ENCODE measurements at regions not wholly inside any gene's neighbourhood (a gene's known extent, or its start where the extent isn't known, plus 50 kb on each side); places are given as distances from the start of the nearest gene placed in this dataset.

DNA sequence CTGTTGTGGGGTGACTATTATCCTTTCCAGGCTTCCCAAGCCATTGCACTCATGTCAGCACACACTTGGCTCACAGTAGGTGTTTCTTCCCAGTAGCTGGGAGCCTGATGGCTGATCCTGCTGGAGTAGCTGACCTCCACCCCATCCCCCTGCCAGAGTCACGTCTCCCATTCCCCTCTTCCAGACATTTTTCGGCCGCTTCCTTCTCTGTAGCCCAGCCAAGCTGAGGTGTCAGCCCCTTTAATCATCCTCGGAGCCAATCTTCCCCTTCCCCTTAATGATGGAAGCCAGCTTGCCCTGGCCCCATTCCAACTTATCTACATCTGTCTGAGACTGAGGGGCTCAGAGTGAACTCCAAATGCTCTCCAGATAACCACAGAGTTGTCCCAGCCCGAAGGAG is 550.7 kb downstream of the MN1 start:
- no peak for TF ChIP-seq CTCF (conservative IDR thresholded peaks at IDR 0.05)
- peaks cover 2% of the 10 kb centered on the region; the same call in 1 of the 2 replicates for H3K4me1 ChIP-seq (ENCODE audit: insufficient read depth, low read length)
- H3T11ph ChIP-seq (ENCODE audit: low read length), result no peak overlapping the region
- no peak overlapping the region for H3K56ac ChIP-seq (ENCODE audit: insufficient read length, low read depth, low read length)
- no peaks in the 10 kb centered on the region for H3K79me1 ChIP-seq (ENCODE audit: insufficient read depth, low read depth, low read length, poor library complexity, severe bottlenecking)
- H3K79me2 ChIP-seq (ENCODE audit: insufficient read depth, low read length), result no peaks in the 10 kb centered on the region
- no peaks in the 10 kb centered on the region for H3K27me3 ChIP-seq (ENCODE audit: insufficient read depth, low read length)
- no peak overlapping the region for H3K4me3 Mint-ChIP-seq
- H3K23ac ChIP-seq (ENCODE audit: insufficient read length, low read depth, low read length), result no peak overlapping the region
- H3K27me3 Mint-ChIP-seq (ENCODE audit: low read depth), result peaks cover 16% of the 10 kb centered on the region
- no peak overlapping the region for H4K91ac ChIP-seq (ENCODE audit: insufficient read length, low read depth, low read length)
- H2BK120ac ChIP-seq (ENCODE audit: low read depth, low read length, poor library complexity, severe bottlenecking), result no peak overlapping the region
- peaks cover 7 to 11% of the 10 kb centered on the region in 2 experiments for H3K9me3 Mint-ChIP-seq
- H3K4me1 Mint-ChIP-seq, result peaks cover 3 to 4% of the 10 kb centered on the region in 2 experiments; a peak in 3 of 4 replicates
- no peak overlapping the region for H2BK12ac ChIP-seq (ENCODE audit: insufficient read length, low read depth, low read length)
- no peak overlapping the region for H3K27ac Mint-ChIP-seq
- H3K4ac ChIP-seq (ENCODE audit: low read depth, low read length), result no peak overlapping the region
- H2BK15ac ChIP-seq (ENCODE audit: low read depth, low read length), result no peak overlapping the region
- H4K20me1 ChIP-seq (ENCODE audit: control insufficient read depth, insufficient read depth, insufficient read length), result no peaks in the 10 kb centered on the region
- H2BK20ac ChIP-seq (ENCODE audit: low read depth, low read length, poor library complexity, severe bottlenecking), result no peak overlapping the region
- WGBS (ENCODE audit: extremely low coverage, insufficient read length, low lambda C conversion rate), result no CpG with 5 or more reads among the region's 5 CpGs
- H2AK5ac ChIP-seq (ENCODE audit: insufficient read length, low read length), result no peak overlapping the region
- no peak overlapping the region for H3K14ac ChIP-seq (ENCODE audit: insufficient read depth, low read length)
- H3K27ac ChIP-seq (ENCODE audit: insufficient read length, low read depth, low read length), result no peak overlapping the region
- peaks cover 8% of the 10 kb centered on the region for H3K9me3 ChIP-seq (ENCODE audit: control insufficient read depth, low read depth, low read length)
- H2AFZ ChIP-seq (ENCODE audit: low read length), result no peak overlapping the region
- H4K8ac ChIP-seq (replicated peaks; ENCODE audit: insufficient read length, low read depth, low read length), result no peak overlapping the region
- no peak overlapping the region for H3K4me2 ChIP-seq (ENCODE audit: insufficient read depth, insufficient read length, low read length)
- DNase-seq, result no peak
- no peaks in the 10 kb centered on the region for H3K23me2 ChIP-seq (ENCODE audit: insufficient read length, low read depth, low read length, poor library complexity, severe bottlenecking)
- no peak overlapping the region for H2BK5ac ChIP-seq (ENCODE audit: insufficient read length, low read length)
- H3K36me3 Mint-ChIP-seq (ENCODE audit: insufficient read depth in 1 of 3, low read depth in 3 of 3), result peaks cover 5 to 6% (median 6%) of the 10 kb centered on the region in 3 experiments
- no peak overlapping the region for H3K18ac ChIP-seq (ENCODE audit: insufficient read length, low read depth, low read length)
- no peak overlapping the region for H4K5ac ChIP-seq (ENCODE audit: insufficient read length, low read depth, low read length)
- no peak overlapping the region for H3K9ac ChIP-seq (ENCODE audit: extremely low read depth, insufficient read length, low read length)
